A673 (cell line): ENCODE measurements at regions not wholly inside any gene's neighbourhood (a gene's known extent, or its start where the extent isn't known, plus 50 kb on each side); places are given as distances from the start of the nearest gene placed in this dataset.

ENCODE experiments used
- BruUV-seq: library from RNA; stranded (reverse); fragments of 400-500 nt; replicated peaks from 2 replicates; lab custom pipeline; 2021; lab: Mats Ljungman, UMichigan
- CTCF ChIA-PET: fragments of 300-600 bp; sonication (Branson Sonifier 250); formaldehyde crosslinking; loops from one replicate; lab custom pipeline; 2022; ENCODE audit warnings: antibody characterized with exemption; lab: Charles Lee
- POLR2A ChIA-PET: fragments of 300-600 bp; sonication (Branson Sonifier 250); formaldehyde crosslinking; loops from one replicate; lab custom pipeline; 2022; ENCODE audit warnings: antibody characterized with exemption; ENCODE audit not compliant: low non-redundant PET; lab: Charles Lee
- DNase-seq: peaks from one replicate; pipeline ENCODE4 v3.0.0-alpha.2; 2015; ENCODE audit warnings: low spot score
- H3K27ac ChIP-seq: fragments of 200-600 bp; sonication (generic); 2 replicates; pipeline ENCODE4 v1.5.1; 2016; ENCODE audit warnings: mixed run types, low read depth, mild to moderate bottlenecking, mixed read lengths, antibody characterized with exemption, low read length; ENCODE audit not compliant: poor library complexity, severe bottlenecking
- H3K27me3 ChIP-seq: fragments of 200-600 bp; sonication (generic); replicated peaks from 2 replicates; pipeline ENCODE4 v1.6.1; 2017; ENCODE audit warnings: mixed run types, low read depth, mild to moderate bottlenecking, mixed read lengths, antibody characterized with exemption, low read length; ENCODE audit not compliant: insufficient read depth, poor library complexity
- H3K36me3 ChIP-seq: fragments of 200-600 bp; sonication (generic); 2 replicates; pipeline ENCODE4 v1.6.1; 2016; ENCODE audit warnings: mixed run types, mild to moderate bottlenecking, mixed read lengths, antibody characterized with exemption, low read length; ENCODE audit not compliant: insufficient read depth, poor library complexity, severe bottlenecking
- H3K4me1 ChIP-seq: fragments of 200-600 bp; sonication (generic); 2 replicates; pipeline ENCODE4 v1.6.1; 2017; ENCODE audit warnings: mixed run types, mild to moderate bottlenecking, mixed read lengths, antibody characterized with exemption, low read length; ENCODE audit not compliant: insufficient read depth, poor library complexity, severe bottlenecking
- H3K4me3 ChIP-seq: fragments of 200-600 bp; sonication (generic); 2 replicates; pipeline ENCODE4 v1.5.1; 2016; ENCODE audit warnings: low read depth, mixed run types, mild to moderate bottlenecking, mixed read lengths, low read length; ENCODE audit not compliant: poor library complexity, severe bottlenecking
- H3K9me3 ChIP-seq: fragments of 200-600 bp; sonication (generic); 2 replicates; pipeline ENCODE4 v1.6.1; 2016; ENCODE audit warnings: mixed run types, low read depth, mild to moderate bottlenecking, mixed read lengths, antibody characterized with exemption, low read length; ENCODE audit not compliant: poor library complexity, severe bottlenecking
- CTCF ChIP-seq: fragments of 300-800, 200-600 bp; sonication (generic); conservative IDR thresholded peaks from 2 replicates; pipeline ENCODE4 v1.5.1; 2017; ENCODE audit warnings: low read depth, mild to moderate bottlenecking, antibody characterized with exemption, low read length, moderate library complexity, mixed read lengths
- EZH2 ChIP-seq: fragments of 200-600 bp; sonication (generic); IDR thresholded peaks from 2 replicates; pipeline ENCODE4 v1.6.1; 2017; ENCODE audit warnings: borderline replicate concordance, low read depth, mild to moderate bottlenecking, mixed read lengths, antibody characterized with exemption, low read length; ENCODE audit not compliant: poor library complexity, severe bottlenecking
- intact Hi-C: fragments of 100-400 bp; cut with micrococcal nuclease; formaldehyde crosslinking; loops from one replicate; pipeline ENCODE4 v1.10.0; 2022; ENCODE audit not compliant: unreplicated experiment

DNA sequence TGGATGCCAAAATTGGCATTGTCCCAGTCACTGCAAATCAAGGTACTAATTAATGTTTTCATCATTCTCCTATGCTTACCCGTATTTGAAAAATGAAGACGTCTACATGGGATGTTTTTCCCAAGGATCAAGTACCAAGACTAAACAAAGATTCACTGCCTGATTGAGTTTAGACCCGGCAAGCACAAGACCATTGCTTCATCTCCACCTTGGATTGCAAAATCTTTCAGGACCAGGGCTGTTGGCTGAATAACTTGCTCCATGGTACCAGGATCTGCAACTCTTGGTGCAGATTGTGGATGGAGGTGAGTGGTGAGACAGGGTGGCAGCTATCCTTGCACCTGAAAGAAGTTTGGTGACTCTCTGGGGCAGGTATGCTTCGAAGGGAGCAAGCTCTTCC is 122.5 kb upstream of the ETS2 start:
- H3K27me3 ChIP-seq: no peaks in the 10 kb centered on the region
- no peak overlapping the region for H3K27ac ChIP-seq
- H3K9me3 ChIP-seq: no peaks in the 10 kb centered on the region
- intact Hi-C loops: no loop called here
- ChIA-PET CTCF (no interaction called here), POLR2A (no interaction called here)
- DNase-seq: no peak
- H3K4me1 ChIP-seq: no peaks in the 10 kb centered on the region
- BruUV-seq: no TSS peak
- no peaks in the 10 kb centered on the region for H3K36me3 ChIP-seq
- TF ChIP-seq CTCF: no peak
- TF ChIP-seq EZH2: no peak
- H3K4me3 ChIP-seq: no peak overlapping the region

GRCh38 chr21:38688068-38688467 is 117.7 kb upstream of the ETS2 start:
- no peaks in the 10 kb centered on the region for H3K27me3 ChIP-seq
- no peak for TF ChIP-seq EZH2
- ChIA-PET POLR2A (no interaction called here), CTCF (no interaction called here)
- H3K4me3 ChIP-seq: no peak overlapping the region
- no peaks in the 10 kb centered on the region for H3K4me1 ChIP-seq
- no peak overlapping the region for H3K27ac ChIP-seq
- no peaks in the 10 kb centered on the region for H3K36me3 ChIP-seq
- no peak for DNase-seq
- BruUV-seq: no TSS peak
- intact Hi-C loops: no loop called here
- H3K9me3 ChIP-seq: no peaks in the 10 kb centered on the region

GRCh38 chr21:38691631-38692030 is 114.1 kb upstream of the ETS2 start:
- H3K9me3 ChIP-seq: no peaks in the 10 kb centered on the region

More at GRCh38 chr21:38691631-38692030, 114.1 kb upstream of the ETS2 start:
- no peak for DNase-seq
- TF ChIP-seq EZH2 (no peak), CTCF (no peak)
- Histone ChIP-seq H3K36me3 (no peaks in the 10 kb centered on the region), H3K27me3 (no peaks in the 10 kb centered on the region), H3K4me3 (no peak overlapping the region), H3K4me1 (no peaks in the 10 kb centered on the region), H3K27ac (no peak overlapping the region)
- ChIA-PET CTCF (no interaction called here), POLR2A (no interaction called here)
- BruUV-seq: no TSS peak
- intact Hi-C loops: no loop called here
